ENCODE measurements at regions not wholly inside any gene's neighbourhood (a gene's known extent, or its start where the extent isn't known, plus 50 kb on each side); places are given as distances from the start of the nearest gene placed in this dataset.

DNA sequence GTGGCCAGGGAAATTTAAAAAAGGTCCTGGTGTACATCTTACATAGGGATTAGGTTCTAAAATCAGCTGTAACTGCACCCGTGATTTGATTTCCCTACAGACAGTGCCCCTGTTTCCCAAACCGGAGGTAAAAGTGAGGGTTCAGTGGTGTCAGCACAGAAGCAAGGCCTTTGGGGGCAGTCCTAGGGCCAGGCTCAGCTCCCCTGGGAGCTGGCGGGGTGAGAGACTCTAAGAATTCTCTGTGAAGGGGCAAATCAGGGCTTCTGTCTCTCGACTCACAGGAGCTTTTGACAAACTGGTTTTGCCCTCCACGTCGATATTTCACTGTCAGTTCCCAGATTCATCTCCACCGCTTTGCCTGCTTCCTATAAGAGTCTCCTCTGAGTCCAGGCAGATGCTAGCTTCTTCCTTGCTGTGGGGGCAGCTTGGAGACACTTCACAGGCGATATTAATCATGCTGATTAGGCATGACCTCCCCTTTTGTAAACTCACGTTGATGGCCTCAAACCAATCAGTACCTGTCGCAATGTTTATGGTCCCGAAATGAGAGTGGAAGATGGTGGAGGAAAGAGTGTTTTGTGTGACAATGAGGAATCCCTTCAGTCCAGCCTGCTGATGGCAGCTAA lies 234.2 kb upstream of the TOX3 start:
- intact Hi-C loops (cut with DNase I): no loop called here
- Histone ChIP-seq H3K9me3 (no peaks in the 10 kb centered on the region), H3K27me3 (replicated peaks; ENCODE audit: insufficient read depth) (no peaks in the 10 kb centered on the region), H3K36me3 (no peaks in the 10 kb centered on the region), H3K27ac (no peak overlapping the region), H3K4me3 (no peak overlapping the region), H3K4me1 (replicated peaks) (no peaks in the 10 kb centered on the region)
- no peak for DNase-seq (ENCODE audit: low spot score)
- WGBS: 78% methylated on average over 11 of the region's 11 CpGs
- TF ChIP-seq POLR2A (IDR thresholded peaks at IDR 0.05): no peak

DNA sequence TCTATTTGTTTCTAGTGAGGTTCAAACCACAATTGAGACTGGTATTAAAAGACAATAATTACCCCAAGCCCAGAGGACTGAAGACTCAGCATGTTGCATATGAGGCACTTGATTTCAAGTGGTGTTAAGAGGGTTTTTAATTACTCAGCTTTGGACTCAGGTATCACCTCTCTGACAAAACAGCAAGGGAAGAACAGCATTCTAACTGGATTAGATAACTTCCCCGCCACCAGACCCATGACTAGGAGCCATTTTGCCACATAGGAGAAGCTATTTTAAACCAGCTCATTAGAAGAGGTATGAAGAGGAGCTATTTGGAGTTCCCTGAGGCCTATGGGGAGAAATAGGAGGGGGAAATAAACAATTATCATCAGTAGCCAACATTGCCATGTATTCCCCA lies 226.1 kb upstream of the TOX3 start:
- no peak for TF ChIP-seq POLR2A (IDR thresholded peaks at IDR 0.05)
- TF ChIP-seq, protein P1, sequence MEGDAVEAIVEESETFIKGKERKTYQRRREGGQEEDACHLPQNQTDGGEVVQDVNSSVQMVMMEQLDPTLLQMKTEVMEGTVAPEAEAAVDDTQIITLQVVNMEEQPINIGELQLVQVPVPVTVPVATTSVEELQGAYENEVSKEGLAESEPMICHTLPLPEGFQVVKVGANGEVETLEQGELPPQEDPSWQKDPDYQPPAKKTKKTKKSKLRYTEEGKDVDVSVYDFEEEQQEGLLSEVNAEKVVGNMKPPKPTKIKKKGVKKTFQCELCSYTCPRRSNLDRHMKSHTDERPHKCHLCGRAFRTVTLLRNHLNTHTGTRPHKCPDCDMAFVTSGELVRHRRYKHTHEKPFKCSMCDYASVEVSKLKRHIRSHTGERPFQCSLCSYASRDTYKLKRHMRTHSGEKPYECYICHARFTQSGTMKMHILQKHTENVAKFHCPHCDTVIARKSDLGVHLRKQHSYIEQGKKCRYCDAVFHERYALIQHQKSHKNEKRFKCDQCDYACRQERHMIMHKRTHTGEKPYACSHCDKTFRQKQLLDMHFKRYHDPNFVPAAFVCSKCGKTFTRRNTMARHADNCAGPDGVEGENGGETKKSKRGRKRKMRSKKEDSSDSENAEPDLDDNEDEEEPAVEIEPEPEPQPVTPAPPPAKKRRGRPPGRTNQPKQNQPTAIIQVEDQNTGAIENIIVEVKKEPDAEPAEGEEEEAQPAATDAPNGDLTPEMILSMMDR (IDR thresholded peaks at IDR 0.05): no peak
- TF ChIP-seq POLR2AphosphoS5 (IDR thresholded peaks at IDR 0.05): no peak
- no peaks in the 10 kb centered on the region for H3K9me3 ChIP-seq
- intact Hi-C loops (cut with DNase I): no loop called here
- H3K4me1 ChIP-seq (replicated peaks): no peaks in the 10 kb centered on the region
- H3K27ac ChIP-seq: no peak overlapping the region
- H3K27me3 ChIP-seq (replicated peaks; ENCODE audit: insufficient read depth): no peaks in the 10 kb centered on the region
- 93% methylated on average over 1 of the region's 1 CpG for WGBS
- H3K36me3 ChIP-seq: no peaks in the 10 kb centered on the region
- H3K4me3 ChIP-seq: no peak overlapping the region
- no peak for DNase-seq (ENCODE audit: low spot score)

DNA sequence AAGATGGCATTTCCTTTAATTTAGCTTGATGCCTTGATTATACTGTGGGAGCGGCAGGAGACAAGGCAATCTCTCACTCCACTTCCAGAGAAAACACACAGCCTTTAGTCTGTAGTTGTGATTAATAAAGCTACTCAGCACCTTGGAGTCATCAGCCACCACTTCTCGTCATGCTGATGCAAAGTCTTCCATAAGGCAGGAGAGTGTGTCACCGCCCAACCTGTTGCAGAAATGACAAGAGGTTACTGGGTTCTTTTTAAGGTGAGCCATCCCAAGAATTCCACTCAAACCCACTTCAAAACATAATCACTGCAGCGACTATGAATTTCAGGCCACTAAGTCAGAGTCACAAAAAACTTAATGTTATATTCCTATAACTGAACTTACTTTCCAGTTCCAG lies 223.9 kb upstream of the TOX3 start:
- intact Hi-C loops (cut with DNase I): no loop called here
- TF ChIP-seq POLR2AphosphoS5 (IDR thresholded peaks at IDR 0.05) (no peak), POLR2A (IDR thresholded peaks at IDR 0.05) (no peak)
- TF ChIP-seq, protein P1 (IDR thresholded peaks at IDR 0.05): no peak
- Histone ChIP-seq H3K9me3 (no peaks in the 10 kb centered on the region), H3K27me3 (replicated peaks; ENCODE audit: insufficient read depth) (no peaks in the 10 kb centered on the region), H3K4me1 (replicated peaks) (no peaks in the 10 kb centered on the region), H3K4me3 (no peak overlapping the region), H3K36me3 (no peaks in the 10 kb centered on the region), H3K27ac (no peak overlapping the region)
- no peak for DNase-seq (ENCODE audit: low spot score)
- WGBS: 93% methylated on average over 4 of the region's 4 CpGs

DNA sequence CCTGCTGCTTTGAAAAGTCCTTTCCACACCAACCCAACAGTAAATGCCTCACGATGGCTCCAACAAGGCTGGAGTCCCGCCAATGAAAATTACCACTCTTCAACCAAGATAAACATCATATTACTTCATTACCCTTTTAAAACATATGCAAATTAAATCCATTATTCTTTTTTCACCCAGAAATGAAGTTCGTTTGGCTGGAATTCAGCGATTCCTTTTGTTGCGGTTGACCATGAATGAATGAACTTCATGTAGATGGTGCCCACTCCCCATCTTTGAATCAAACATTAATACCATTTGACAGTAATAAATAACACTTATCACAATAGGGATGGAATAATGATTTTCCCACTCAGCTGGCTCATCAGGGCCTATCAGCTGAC lies 211.5 kb upstream of the TOX3 start:
- H3K4me1 ChIP-seq (replicated peaks): no peaks in the 10 kb centered on the region
- intact Hi-C loops (cut with DNase I): no loop called here
- no peaks in the 10 kb centered on the region for H3K27me3 ChIP-seq (replicated peaks; ENCODE audit: insufficient read depth)
- DNase-seq (ENCODE audit: low spot score): no peak
- TF ChIP-seq POLR2A (IDR thresholded peaks at IDR 0.05): no peak
- TF ChIP-seq, protein P1 (IDR thresholded peaks at IDR 0.05): no peak
- TF ChIP-seq POLR2AphosphoS5 (IDR thresholded peaks at IDR 0.05): no peak
- 90% methylated on average over 5 of the region's 5 CpGs for WGBS
- H3K9me3 ChIP-seq: no peaks in the 10 kb centered on the region
- no peak overlapping the region for H3K4me3 ChIP-seq
- no peak overlapping the region for H3K27ac ChIP-seq
- H3K36me3 ChIP-seq: no peaks in the 10 kb centered on the region

DNA sequence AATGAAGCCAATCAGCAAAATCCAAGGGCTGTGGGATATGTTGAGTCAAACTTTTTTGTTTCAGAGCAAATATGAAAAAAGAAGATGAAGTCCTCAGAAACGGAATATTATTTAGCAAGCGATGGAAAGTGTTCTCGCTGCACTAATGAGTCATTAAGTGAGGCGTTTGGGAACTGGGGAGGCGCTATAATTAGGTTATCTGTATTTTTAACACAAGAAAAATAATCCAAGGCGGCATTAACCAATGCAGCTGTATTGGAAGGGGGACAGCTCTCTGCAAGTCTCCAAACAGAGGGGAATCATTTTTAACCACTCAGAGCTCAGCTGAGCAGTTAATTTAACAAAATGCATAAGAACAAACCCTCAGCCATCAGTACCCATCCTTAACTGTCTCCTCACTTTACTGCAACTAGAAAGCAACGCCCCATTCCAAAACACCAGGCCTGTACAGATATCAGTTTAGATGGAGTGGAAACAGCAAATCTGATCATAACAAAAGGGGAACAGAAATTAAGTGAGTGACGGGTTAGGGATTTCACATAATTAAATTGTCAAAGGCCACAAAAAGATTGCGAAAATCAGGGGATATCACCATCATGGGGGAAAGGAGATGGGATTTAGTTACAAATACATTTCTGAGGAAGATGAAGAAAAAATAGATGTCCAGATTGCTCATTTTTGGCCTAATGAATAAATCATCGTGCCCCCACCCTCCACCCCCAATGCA lies 211.0 kb upstream of the TOX3 start:
- intact Hi-C loops (cut with DNase I): no loop called here
- Histone ChIP-seq H3K27ac (no peak overlapping the region), H3K27me3 (replicated peaks; ENCODE audit: insufficient read depth) (no peaks in the 10 kb centered on the region), H3K4me1 (replicated peaks) (no peaks in the 10 kb centered on the region), H3K36me3 (no peaks in the 10 kb centered on the region), H3K4me3 (no peak overlapping the region), H3K9me3 (no peaks in the 10 kb centered on the region)
- no peak for DNase-seq (ENCODE audit: low spot score)
- WGBS: 94% methylated on average over 10 of the region's 10 CpGs
- no peak for TF ChIP-seq POLR2A (IDR thresholded peaks at IDR 0.05)
- TF ChIP-seq, protein P1 (IDR thresholded peaks at IDR 0.05): no peak
